HEK293T (cell line): ENCODE measurements at regions not wholly inside any gene's neighbourhood (a gene's known extent, or its start where the extent isn't known, plus 50 kb on each side); places are given as distances from the start of the nearest gene placed in this dataset.

Source experiments
- ARNT ChIP-seq: fragments of 450-650 bp; IDR thresholded peaks from 2 replicates; pipeline ENCODE4 v1.6.1; 2017; ENCODE audit warnings: mild to moderate bottlenecking
- BHLHE40 ChIP-seq: fragments of 450-650 bp; IDR thresholded peaks from 2 replicates; pipeline ENCODE4 v1.6.1; 2016; ENCODE audit warnings: mild to moderate bottlenecking, moderate library complexity, borderline replicate concordance
- ELF4 ChIP-seq: fragments of 450-650 bp; IDR thresholded peaks from 2 replicates; pipeline ENCODE4 v1.6.1; 2017; ENCODE audit warnings: antibody characterized with exemption
- FOXA1 ChIP-seq: fragments of 450-650 bp; IDR thresholded peaks from 2 replicates; pipeline ENCODE4 v1.6.1; 2016; ENCODE audit warnings: mild to moderate bottlenecking
- FOXK2 ChIP-seq: fragments of 450-650 bp; IDR thresholded peaks from 2 replicates; pipeline ENCODE4 v1.6.1; 2016; ENCODE audit warnings: mild to moderate bottlenecking
- FOXM1 ChIP-seq: fragments of 450-650 bp; IDR thresholded peaks from 2 replicates; pipeline ENCODE4 v1.6.1; 2017; ENCODE audit warnings: mild to moderate bottlenecking, borderline replicate concordance
- HDGF ChIP-seq: fragments of 450-650 bp; IDR thresholded peaks from 2 replicates; pipeline ENCODE4 v1.6.1; 2017; ENCODE audit warnings: antibody characterized with exemption, borderline replicate concordance
- NFRKB ChIP-seq: fragments of 450-650 bp; IDR thresholded peaks from 2 replicates; pipeline ENCODE4 v1.6.1; 2016; ENCODE audit warnings: mild to moderate bottlenecking, moderate library complexity
- SUZ12 ChIP-seq: fragments of 450-650 bp; IDR thresholded peaks from 2 replicates; pipeline ENCODE4 v1.6.1; 2016; ENCODE audit warnings: mild to moderate bottlenecking
- TARDBP ChIP-seq: fragments of 450-650 bp; IDR thresholded peaks from 2 replicates; pipeline ENCODE4 v1.6.1; 2016
- ZNF384 ChIP-seq: fragments of 450-650 bp; IDR thresholded peaks from 2 replicates; pipeline ENCODE4 v1.6.1; 2016

- TF ChIP-seq ELF4 (no peak), NFRKB (no peak), FOXM1 (no peak), ZNF384 (no peak), SUZ12 (no peak), FOXA1 (no peak), TARDBP (no peak), BHLHE40 (no peak), FOXK2 (no peak), HDGF (no peak), ARNT (no peak)
Observed at GRCh38 chr2:34604164-34604563, 1005.1 kb upstream of the FAM98A start.
